A673 (cell line): ENCODE measurements at regions not wholly inside any gene's neighbourhood (a gene's known extent, or its start where the extent isn't known, plus 50 kb on each side); places are given as distances from the start of the nearest gene placed in this dataset.

Source experiments
- BruUV-seq: library from RNA; stranded (reverse); fragments of 400-500 nt; replicated peaks from 2 replicates; lab custom pipeline; 2021; lab: Mats Ljungman, UMichigan
- CTCF ChIA-PET: fragments of 300-600 bp; sonication (Branson Sonifier 250); formaldehyde crosslinking; loops from one replicate; lab custom pipeline; 2022; ENCODE audit warnings: antibody characterized with exemption; lab: Charles Lee
- POLR2A ChIA-PET: fragments of 300-600 bp; sonication (Branson Sonifier 250); formaldehyde crosslinking; loops from one replicate; lab custom pipeline; 2022; ENCODE audit warnings: antibody characterized with exemption; ENCODE audit not compliant: low non-redundant PET; lab: Charles Lee
- DNase-seq: peaks from one replicate; pipeline ENCODE4 v3.0.0-alpha.2; 2015; ENCODE audit warnings: low spot score
- H3K27ac ChIP-seq: fragments of 200-600 bp; sonication (generic); 2 replicates; pipeline ENCODE4 v1.5.1; 2016; ENCODE audit warnings: mixed run types, low read depth, mild to moderate bottlenecking, mixed read lengths, antibody characterized with exemption, low read length; ENCODE audit not compliant: poor library complexity, severe bottlenecking
- H3K27me3 ChIP-seq: fragments of 200-600 bp; sonication (generic); replicated peaks from 2 replicates; pipeline ENCODE4 v1.6.1; 2017; ENCODE audit warnings: mixed run types, low read depth, mild to moderate bottlenecking, mixed read lengths, antibody characterized with exemption, low read length; ENCODE audit not compliant: insufficient read depth, poor library complexity
- H3K36me3 ChIP-seq: fragments of 200-600 bp; sonication (generic); 2 replicates; pipeline ENCODE4 v1.6.1; 2016; ENCODE audit warnings: mixed run types, mild to moderate bottlenecking, mixed read lengths, antibody characterized with exemption, low read length; ENCODE audit not compliant: insufficient read depth, poor library complexity, severe bottlenecking
- H3K4me1 ChIP-seq: fragments of 200-600 bp; sonication (generic); 2 replicates; pipeline ENCODE4 v1.6.1; 2017; ENCODE audit warnings: mixed run types, mild to moderate bottlenecking, mixed read lengths, antibody characterized with exemption, low read length; ENCODE audit not compliant: insufficient read depth, poor library complexity, severe bottlenecking
- H3K4me3 ChIP-seq: fragments of 200-600 bp; sonication (generic); 2 replicates; pipeline ENCODE4 v1.5.1; 2016; ENCODE audit warnings: low read depth, mixed run types, mild to moderate bottlenecking, mixed read lengths, low read length; ENCODE audit not compliant: poor library complexity, severe bottlenecking
- H3K9me3 ChIP-seq: fragments of 200-600 bp; sonication (generic); 2 replicates; pipeline ENCODE4 v1.6.1; 2016; ENCODE audit warnings: mixed run types, low read depth, mild to moderate bottlenecking, mixed read lengths, antibody characterized with exemption, low read length; ENCODE audit not compliant: poor library complexity, severe bottlenecking
- EZH2 ChIP-seq: fragments of 200-600 bp; sonication (generic); IDR thresholded peaks from 2 replicates; pipeline ENCODE4 v1.6.1; 2017; ENCODE audit warnings: borderline replicate concordance, low read depth, mild to moderate bottlenecking, mixed read lengths, antibody characterized with exemption, low read length; ENCODE audit not compliant: poor library complexity, severe bottlenecking
- intact Hi-C: fragments of 100-400 bp; cut with micrococcal nuclease; formaldehyde crosslinking; loops from one replicate; pipeline ENCODE4 v1.10.0; 2022; ENCODE audit not compliant: unreplicated experiment
- TF ChIP-seq, protein P1 (sequence below): fragments of 300-800, 200-600 bp; sonication (generic); conservative IDR thresholded peaks from 2 replicates; pipeline ENCODE4 v1.5.1; 2017; ENCODE audit warnings: low read depth, mild to moderate bottlenecking, antibody characterized with exemption, low read length, moderate library complexity, mixed read lengths

- ChIA-PET POLR2A (no interaction called here), CTCF (no interaction called here)
- TF ChIP-seq, protein P1, sequence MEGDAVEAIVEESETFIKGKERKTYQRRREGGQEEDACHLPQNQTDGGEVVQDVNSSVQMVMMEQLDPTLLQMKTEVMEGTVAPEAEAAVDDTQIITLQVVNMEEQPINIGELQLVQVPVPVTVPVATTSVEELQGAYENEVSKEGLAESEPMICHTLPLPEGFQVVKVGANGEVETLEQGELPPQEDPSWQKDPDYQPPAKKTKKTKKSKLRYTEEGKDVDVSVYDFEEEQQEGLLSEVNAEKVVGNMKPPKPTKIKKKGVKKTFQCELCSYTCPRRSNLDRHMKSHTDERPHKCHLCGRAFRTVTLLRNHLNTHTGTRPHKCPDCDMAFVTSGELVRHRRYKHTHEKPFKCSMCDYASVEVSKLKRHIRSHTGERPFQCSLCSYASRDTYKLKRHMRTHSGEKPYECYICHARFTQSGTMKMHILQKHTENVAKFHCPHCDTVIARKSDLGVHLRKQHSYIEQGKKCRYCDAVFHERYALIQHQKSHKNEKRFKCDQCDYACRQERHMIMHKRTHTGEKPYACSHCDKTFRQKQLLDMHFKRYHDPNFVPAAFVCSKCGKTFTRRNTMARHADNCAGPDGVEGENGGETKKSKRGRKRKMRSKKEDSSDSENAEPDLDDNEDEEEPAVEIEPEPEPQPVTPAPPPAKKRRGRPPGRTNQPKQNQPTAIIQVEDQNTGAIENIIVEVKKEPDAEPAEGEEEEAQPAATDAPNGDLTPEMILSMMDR, result no peak
- TF ChIP-seq EZH2, result no peak
- intact Hi-C loops, result no loop called here
- no peaks in the 10 kb centered on the region for H3K36me3 ChIP-seq
- peak overlapping the region; percentile 96 for H3K27ac ChIP-seq
- peaks cover 53% of the 10 kb centered on the region for H3K4me1 ChIP-seq
- no peak overlapping the region for H3K4me3 ChIP-seq
- DNase-seq, result no peak
- H3K27me3 ChIP-seq, result no peaks in the 10 kb centered on the region
- H3K9me3 ChIP-seq, result peaks cover 4% of the 10 kb centered on the region
- no TSS peak for BruUV-seq
These were observed 217.1 kb downstream of the ZNF674 start for GRCh38 chrX:46328133-46328532.

- peaks cover 55% of the 10 kb centered on the region for H3K4me1 ChIP-seq
- peaks cover 4% of the 10 kb centered on the region for H3K9me3 ChIP-seq
- DNase-seq, result peak; percentile 56
- no peak overlapping the region for H3K4me3 ChIP-seq
- H3K36me3 ChIP-seq, result no peaks in the 10 kb centered on the region
- peak overlapping the region; percentile 96 for H3K27ac ChIP-seq
- intact Hi-C loops, result no loop called here
- no peak for TF ChIP-seq EZH2
- TF ChIP-seq, protein P1, result no peak
- ChIA-PET CTCF (no interaction called here), POLR2A (no interaction called here)
- no TSS peak for BruUV-seq
- H3K27me3 ChIP-seq, result no peaks in the 10 kb centered on the region
These were observed 217.6 kb downstream of the ZNF674 start for GRCh38 chrX:46327566-46328115.

DNA sequence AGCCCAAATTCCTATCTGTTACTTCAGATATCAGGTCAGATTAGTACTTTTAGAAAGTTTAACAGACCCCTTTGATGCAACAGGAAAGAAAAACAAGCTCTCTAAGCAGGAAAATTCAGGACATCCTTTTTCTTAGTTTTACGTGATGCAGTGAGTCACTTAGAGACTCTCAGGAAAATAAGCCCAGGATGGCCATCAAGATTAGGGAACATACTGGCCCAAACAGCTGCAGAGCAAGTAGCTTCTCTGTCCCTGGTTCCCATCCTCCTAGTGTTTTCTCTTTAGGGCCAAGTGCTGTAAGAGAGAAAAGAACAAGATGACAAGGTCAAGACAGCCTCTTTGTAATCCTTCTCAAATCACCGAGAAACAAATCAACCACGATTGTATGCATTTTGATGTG is 219.1 kb downstream of the ZNF674 start:
- H3K27ac ChIP-seq, result peak overlapping the region; percentile 96

More for the DNA sequence above, 219.1 kb downstream of the ZNF674 start:
- peaks cover 4% of the 10 kb centered on the region for H3K9me3 ChIP-seq
- TF ChIP-seq, protein P1, result no peak
- no peak for TF ChIP-seq EZH2
- no peaks in the 10 kb centered on the region for H3K27me3 ChIP-seq
- no peak overlapping the region for H3K4me3 ChIP-seq
- H3K4me1 ChIP-seq, result peaks cover 57% of the 10 kb centered on the region
- DNase-seq, result peak; percentile 22
- POLR2A ChIA-PET, result no interaction called here
- intact Hi-C loops, result no loop called here
- CTCF ChIA-PET, result interaction anchor here (1.6 kb wide), 1 partner anchor 50 kb away, joined by 5 read pairs; no protein-coding TSS in a partner anchor
- no peaks in the 10 kb centered on the region for H3K36me3 ChIP-seq
- no TSS peak for BruUV-seq
